ENCODE measurements at regions not wholly inside any gene's neighbourhood (a gene's known extent, or its start where the extent isn't known, plus 50 kb on each side); places are given as distances from the start of the nearest gene placed in this dataset.

GRCh38 chr1:78367700-78368099 is 123.1 kb upstream of the PTGFR start:
- DNase-seq = no peak
- TF ChIP-seq POLR2AphosphoS5 (IDR thresholded peaks at IDR 0.05) (no peak), POLR2A (IDR thresholded peaks at IDR 0.05) (no peak), EP300 (IDR thresholded peaks at IDR 0.05) (no peak), CTCF (IDR thresholded peaks at IDR 0.05) (no peak)
- Histone ChIP-seq H3K27ac (no peak overlapping the region), H3K27me3 (no peaks in the 10 kb centered on the region), H3K4me1 (no peaks in the 10 kb centered on the region), H3K4me3 (no peak overlapping the region), H3K9me3 (no peaks in the 10 kb centered on the region), H3K36me3 (no peaks in the 10 kb centered on the region)
- intact Hi-C loops (cut with DNase I; ENCODE audit: low total_unique reads) = no loop called here
- WGBS, 5 donors = 0 to 80% (median 73%) methylated on average over 1 of the region's 1 CpG

- no peaks in the 10 kb centered on the region for H3K27me3 ChIP-seq
- H3K36me3 ChIP-seq = no peaks in the 10 kb centered on the region
- intact Hi-C loops (cut with DNase I; ENCODE audit: low total_unique reads) = no loop called here
- DNase-seq = no peak
- 88 to 100% (median 97%) methylated on average over 1 of the region's 1 CpG for WGBS, 5 donors
- H3K4me3 ChIP-seq = no peak overlapping the region
- no peaks in the 10 kb centered on the region for H3K9me3 ChIP-seq
- no peak overlapping the region for H3K27ac ChIP-seq
- no peaks in the 10 kb centered on the region for H3K4me1 ChIP-seq
- TF ChIP-seq POLR2AphosphoS5 (IDR thresholded peaks at IDR 0.05) (no peak), EP300 (IDR thresholded peaks at IDR 0.05) (no peak), POLR2A (IDR thresholded peaks at IDR 0.05) (no peak), CTCF (IDR thresholded peaks at IDR 0.05) (no peak)
These were observed 121.2 kb upstream of the PTGFR start for GRCh38 chr1:78369546-78369945.

GRCh38 chr1:78370356-78370755 is 120.4 kb upstream of the PTGFR start:
- Histone ChIP-seq H3K4me1 (no peaks in the 10 kb centered on the region), H3K4me3 (no peak overlapping the region), H3K27me3 (no peaks in the 10 kb centered on the region), H3K9me3 (no peaks in the 10 kb centered on the region), H3K36me3 (no peaks in the 10 kb centered on the region), H3K27ac (no peak overlapping the region)
- intact Hi-C loops (cut with DNase I; ENCODE audit: low total_unique reads) = no loop called here
- TF ChIP-seq POLR2A (IDR thresholded peaks at IDR 0.05) (no peak), CTCF (IDR thresholded peaks at IDR 0.05) (no peak), EP300 (IDR thresholded peaks at IDR 0.05) (no peak), POLR2AphosphoS5 (IDR thresholded peaks at IDR 0.05) (no peak)
- no peak for DNase-seq
- WGBS, 5 donors = 10 to 33% (median 22%) methylated on average over 2 of the region's 2 CpGs

- DNase-seq = no peak
- Histone ChIP-seq H3K9me3 (no peaks in the 10 kb centered on the region), H3K4me1 (no peaks in the 10 kb centered on the region), H3K27me3 (no peaks in the 10 kb centered on the region), H3K36me3 (no peaks in the 10 kb centered on the region), H3K27ac (no peak overlapping the region), H3K4me3 (no peak overlapping the region)
- intact Hi-C loops (cut with DNase I; ENCODE audit: low total_unique reads) = no loop called here
- TF ChIP-seq EP300 (IDR thresholded peaks at IDR 0.05) = no peak
- no peak for TF ChIP-seq CTCF (IDR thresholded peaks at IDR 0.05)
- TF ChIP-seq POLR2AphosphoS5 (IDR thresholded peaks at IDR 0.05) = no peak
- no peak for TF ChIP-seq POLR2A (IDR thresholded peaks at IDR 0.05)
- WGBS, 5 donors = 50 to 84% (median 78%) methylated on average over 2 of the region's 2 CpGs
These were observed 119.8 kb upstream of the PTGFR start for GRCh38 chr1:78370779-78371482.
